Subcutaneous abdominal adipose tissue (tissue), 5 donors: ENCODE measurements at regions not wholly inside any gene's neighbourhood (a gene's known extent, or its start where the extent isn't known, plus 50 kb on each side); places are given as distances from the start of the nearest gene placed in this dataset.

Source experiments
- H3K27ac ChIP-seq: one replicate; pipeline ENCODE4 v1.7.0; 2013; ENCODE audit warnings: low read depth, mild to moderate bottlenecking, inconsistent platforms, low read length, moderate library complexity
- H3K27me3 ChIP-seq, 5 donors: one replicate each; pipeline ENCODE4 v1.7.0; 2013; ENCODE audit warnings: low read length in 5 of 5, inconsistent platforms in 1 of 5; ENCODE audit not compliant: control insufficient read depth in 5 of 5, insufficient read depth in 4 of 5
- H3K36me3 ChIP-seq, 5 donors: one replicate each; pipeline ENCODE4 v1.7.0; 2013; ENCODE audit warnings: low read length in 5 of 5; ENCODE audit not compliant: control insufficient read depth in 5 of 5, insufficient read depth in 5 of 5
- H3K4me1 ChIP-seq, 5 donors: one replicate each; pipeline ENCODE4 v1.7.0; 2013; ENCODE audit warnings: low read length in 5 of 5, mild to moderate bottlenecking in 3 of 5, moderate library complexity in 1 of 5; ENCODE audit not compliant: control insufficient read depth in 5 of 5, insufficient read depth in 5 of 5
- H3K4me3 ChIP-seq, 5 donors: one replicate each; pipeline ENCODE4 v1.7.0; 2013; ENCODE audit warnings: low read length in 5 of 5, low read depth in 1 of 5
- H3K9ac ChIP-seq, 5 donors: one replicate each; pipeline ENCODE4 v1.7.0; 2013; ENCODE audit warnings: low read length in 5 of 5, mild to moderate bottlenecking in 4 of 5, moderate library complexity in 3 of 5
- H3K9me3 ChIP-seq, 5 donors: one replicate each; pipeline ENCODE4 v1.7.0; 2013; ENCODE audit warnings: low read length in 5 of 5; ENCODE audit not compliant: control insufficient read depth in 5 of 5
- donor health status: healthy.
- donor health status: healthy.
- donor health status: healthy.
- donor health status: healthy.
- donor health status: healthy.

GRCh38 chr10:28947171-28947570 is 269.9 kb downstream of the BAMBI start:
- H3K27ac ChIP-seq: no peak overlapping the region
- no peak overlapping the region for H3K9ac ChIP-seq
- H3K27me3 ChIP-seq: no peaks in the 10 kb centered on the region
- H3K4me3 ChIP-seq: no peak overlapping the region
- peaks cover 0 to 5% (median 0%) of the 10 kb centered on the region in 5 donors for H3K9me3 ChIP-seq
- no peaks in the 10 kb centered on the region for H3K36me3 ChIP-seq
- H3K4me1 ChIP-seq: no peaks in the 10 kb centered on the region

- H3K4me1 ChIP-seq: no peaks in the 10 kb centered on the region
- H3K27me3 ChIP-seq: no peaks in the 10 kb centered on the region
- H3K4me3 ChIP-seq: no peak overlapping the region
- H3K9ac ChIP-seq: no peak overlapping the region
- no peaks in the 10 kb centered on the region for H3K36me3 ChIP-seq
- no peak overlapping the region for H3K27ac ChIP-seq
- peaks cover 0 to 5% (median 0%) of the 10 kb centered on the region in 5 donors for H3K9me3 ChIP-seq
Observed at GRCh38 chr10:28948046-28948445, 270.7 kb downstream of the BAMBI start.

- H3K27me3 ChIP-seq: no peaks in the 10 kb centered on the region
- no peak overlapping the region for H3K27ac ChIP-seq
- no peaks in the 10 kb centered on the region for H3K4me1 ChIP-seq
- H3K36me3 ChIP-seq: no peaks in the 10 kb centered on the region
- H3K4me3 ChIP-seq: no peak overlapping the region
- H3K9me3 ChIP-seq: peaks cover 0 to 5% (median 0%) of the 10 kb centered on the region in 5 donors
- H3K9ac ChIP-seq: no peak overlapping the region
Observed at GRCh38 chr10:28949005-28950004, 272.0 kb downstream of the BAMBI start.

DNA sequence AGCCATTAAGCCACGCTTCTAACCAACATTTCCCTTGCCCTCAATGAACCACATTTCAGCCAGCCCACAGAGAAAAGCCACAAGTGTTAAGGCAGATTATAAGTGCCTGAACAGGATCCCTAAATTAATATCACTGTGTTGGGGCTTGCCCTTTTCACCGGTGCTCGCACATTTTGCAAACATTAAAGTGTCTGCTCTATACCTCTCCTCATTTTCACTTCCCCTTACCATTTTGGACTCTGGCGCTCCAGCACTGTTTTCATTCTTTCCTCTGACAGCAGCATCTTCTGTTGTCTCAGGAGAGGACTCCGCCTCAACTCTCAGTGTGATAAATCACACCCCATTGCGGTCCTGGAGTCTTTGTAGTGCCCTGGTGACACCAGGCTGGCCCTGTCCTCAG is 274.2 kb downstream of the BAMBI start:
- Histone ChIP-seq H3K4me3 (no peak overlapping the region), H3K27me3 (no peaks in the 10 kb centered on the region), H3K9ac (no peak overlapping the region), H3K27ac (no peak overlapping the region), H3K4me1 (no peaks in the 10 kb centered on the region), H3K9me3 (no peaks in the 10 kb centered on the region), H3K36me3 (no peaks in the 10 kb centered on the region)

GRCh38 chr10:28952523-28952922 is 275.2 kb downstream of the BAMBI start:
- Histone ChIP-seq H3K4me1 (no peaks in the 10 kb centered on the region), H3K36me3 (no peaks in the 10 kb centered on the region), H3K9me3 (peaks cover 0 to 1% (median 0%) of the 10 kb centered on the region in 5 donors), H3K9ac (no peak overlapping the region), H3K27me3 (no peaks in the 10 kb centered on the region), H3K27ac (no peak overlapping the region), H3K4me3 (no peak overlapping the region)

GRCh38 chr10:28954211-28954610 is 276.9 kb downstream of the BAMBI start:
- Histone ChIP-seq H3K9me3 (peaks cover 0 to 3% (median 0%) of the 10 kb centered on the region in 5 donors), H3K9ac (no peak overlapping the region), H3K27me3 (no peaks in the 10 kb centered on the region), H3K4me1 (no peaks in the 10 kb centered on the region), H3K27ac (no peak overlapping the region), H3K4me3 (no peak overlapping the region), H3K36me3 (no peaks in the 10 kb centered on the region)

- no peaks in the 10 kb centered on the region for H3K36me3 ChIP-seq
- H3K9me3 ChIP-seq: peaks cover 0 to 3% (median 0%) of the 10 kb centered on the region in 5 donors
- no peaks in the 10 kb centered on the region for H3K4me1 ChIP-seq
- H3K4me3 ChIP-seq: no peak overlapping the region
- no peak overlapping the region for H3K27ac ChIP-seq
- no peak overlapping the region for H3K9ac ChIP-seq
- H3K27me3 ChIP-seq: no peaks in the 10 kb centered on the region
Observed at GRCh38 chr10:28958468-28958867, 281.1 kb downstream of the BAMBI start.

GRCh38 chr10:28959850-28960501 is 282.7 kb downstream of the BAMBI start:
- Histone ChIP-seq H3K4me3 (no peak overlapping the region), H3K27me3 (no peaks in the 10 kb centered on the region), H3K9ac (no peak overlapping the region), H3K36me3 (no peaks in the 10 kb centered on the region), H3K4me1 (no peaks in the 10 kb centered on the region), H3K9me3 (peaks cover 0 to 3% (median 0%) of the 10 kb centered on the region in 5 donors), H3K27ac (no peak overlapping the region)

- H3K9me3 ChIP-seq: no peaks in the 10 kb centered on the region
- no peaks in the 10 kb centered on the region for H3K4me1 ChIP-seq
- H3K27ac ChIP-seq: no peak overlapping the region
- no peaks in the 10 kb centered on the region for H3K27me3 ChIP-seq
- H3K36me3 ChIP-seq: no peaks in the 10 kb centered on the region
- H3K4me3 ChIP-seq: no peak overlapping the region
- no peak overlapping the region for H3K9ac ChIP-seq
Observed at GRCh38 chr10:28962768-28963167, 285.4 kb downstream of the BAMBI start.

GRCh38 chr10:28963539-28964221 is 286.4 kb downstream of the BAMBI start:
- Histone ChIP-seq H3K27ac (no peak overlapping the region), H3K27me3 (no peaks in the 10 kb centered on the region), H3K9me3 (no peaks in the 10 kb centered on the region), H3K36me3 (no peaks in the 10 kb centered on the region), H3K9ac (no peak overlapping the region), H3K4me1 (no peaks in the 10 kb centered on the region), H3K4me3 (no peak overlapping the region)
